GM23338 (cell line): ENCODE measurements at regions not wholly inside any gene's neighbourhood (a gene's known extent, or its start where the extent isn't known, plus 50 kb on each side); places are given as distances from the start of the nearest gene placed in this dataset.

Experiments
- ATAC-seq: fragments of 200-7000 bp; cut with Tn5 transposase; 3 replicates; pipeline ENCODE4 v1.9.1; 2020
- DNase-seq: peaks from one replicate; pipeline ENCODE4 v3.0.0-alpha.2; 2015; ENCODE audit warnings: low spot score
- H2AFZ ChIP-seq: fragments of 200-600 bp; sonication (generic); 2 replicates; pipeline ENCODE4 v1.8.0; 2016; ENCODE audit warnings: antibody characterized with exemption, mild to moderate bottlenecking, moderate library complexity
- H3F3A ChIP-seq: fragments of 200-600 bp; sonication (generic); replicated peaks from 2 replicates; pipeline ENCODE4 v1.8.0; 2017; ENCODE audit warnings: antibody characterized with exemption, mixed run types, low read depth
- H3K27ac ChIP-seq: fragments of 200-600 bp; sonication (generic); 2 replicates; pipeline ENCODE4 v1.6.1; 2016; ENCODE audit warnings: low read depth
- H3K27me3 ChIP-seq: fragments of 200-600 bp; sonication (generic); 2 replicates; pipeline ENCODE4 v1.8.0; 2016; ENCODE audit warnings: mild to moderate bottlenecking, mixed run types, moderate library complexity; ENCODE audit not compliant: insufficient read depth
- H3K36me3 ChIP-seq: fragments of 200-600 bp; sonication (generic); 2 replicates; pipeline ENCODE4 v1.8.0; 2016; ENCODE audit warnings: mild to moderate bottlenecking; ENCODE audit not compliant: insufficient read depth
- H3K4me1 ChIP-seq: fragments of 200-600 bp; sonication (generic); 2 replicates; pipeline ENCODE4 v1.8.0; 2016; ENCODE audit warnings: mild to moderate bottlenecking, moderate library complexity; ENCODE audit not compliant: insufficient read depth
- H3K4me2 ChIP-seq: fragments of 200-600 bp; sonication (generic); 2 replicates; pipeline ENCODE4 v1.7.1; 2017; ENCODE audit warnings: mixed run types
- H3K4me3 ChIP-seq: fragments of 200-600 bp; sonication (generic); 2 replicates; pipeline ENCODE4 v1.6.1; 2016; ENCODE audit warnings: mixed run types
- H3K79me2 ChIP-seq: fragments of 200-600 bp; sonication (generic); replicated peaks from 2 replicates; pipeline ENCODE4 v1.8.0; 2017; ENCODE audit warnings: mild to moderate bottlenecking; ENCODE audit not compliant: insufficient read depth
- H3K9me2 ChIP-seq: fragments of 200-600 bp; sonication (generic); 2 replicates; pipeline ENCODE4 v1.8.0; 2017; ENCODE audit not compliant: insufficient read depth
- H4K20me1 ChIP-seq: fragments of 200-600 bp; sonication (generic); replicated peaks from 2 replicates; pipeline ENCODE4 v1.8.0; 2017; ENCODE audit warnings: mild to moderate bottlenecking; ENCODE audit not compliant: insufficient read depth
- H3K27ac Mint-ChIP-seq: 2 replicates; pipeline ENCODE4 v1.8.0; 2020; ENCODE audit warnings: inconsistent platforms, mild to moderate bottlenecking, moderate library complexity, mixed read lengths
- H3K27me3 Mint-ChIP-seq: 3 replicates; pipeline ENCODE4 v1.8.0; 2022; ENCODE audit warnings: low read depth, mild to moderate bottlenecking, moderate library complexity, mixed read lengths, inconsistent platforms; ENCODE audit not compliant: insufficient read depth, poor library complexity
- H3K36me3 Mint-ChIP-seq: 3 replicates; pipeline ENCODE4 v1.8.0; 2021; ENCODE audit warnings: low read depth, mild to moderate bottlenecking, inconsistent platforms, moderate library complexity, mixed read lengths
- H3K4me1 Mint-ChIP-seq: 3 replicates; pipeline ENCODE4 v1.8.0; 2020; ENCODE audit warnings: mild to moderate bottlenecking, inconsistent platforms, mixed read lengths
- H3K4me3 Mint-ChIP-seq: 3 replicates; pipeline ENCODE4 v1.8.0; 2021; ENCODE audit warnings: moderate library complexity, mild to moderate bottlenecking, inconsistent platforms, mixed read lengths
- H3K9me3 Mint-ChIP-seq: 3 replicates; pipeline ENCODE4 v1.8.0; 2020; ENCODE audit warnings: moderate library complexity, mild to moderate bottlenecking, inconsistent platforms, mixed read lengths
- CREB1 ChIP-seq: fragments of 250-450 bp; sonication (Bioruptor Pico); IDR thresholded peaks from 2 replicates; pipeline ENCODE4 v1.5.0; 2020; ENCODE audit warnings: low read depth, mild to moderate bottlenecking, moderate library complexity
- CTCF ChIP-seq, 2 experiments: fragments of 200-600 bp in 1 of 2; sonication (generic) in 1 of 2; conservative IDR thresholded peaks; 2 replicates each; pipeline versions ENCODE4 v1.5.1 to v1.6.1; 2016 to 2017; ENCODE audit warnings: antibody characterized with exemption in 2 of 2, low read depth in 2 of 2, mild to moderate bottlenecking in 2 of 2, moderate library complexity in 1 of 2
- EZH2 ChIP-seq: fragments of 200-600 bp; sonication (generic); IDR thresholded peaks from one replicate; pipeline ENCODE4 v1.8.0; 2017; ENCODE audit warnings: antibody characterized with exemption, mild to moderate bottlenecking, low read depth; ENCODE audit not compliant: unreplicated experiment
- EZH2phosphoT487 ChIP-seq: fragments of 200-600 bp; sonication (generic); IDR thresholded peaks from one replicate; pipeline ENCODE4 v1.8.1; 2018; ENCODE audit warnings: antibody characterized with exemption; ENCODE audit not compliant: unreplicated experiment
- NANOG ChIP-seq: IDR thresholded peaks from 2 replicates; pipeline ENCODE4 v1.6.1; 2016; ENCODE audit warnings: antibody characterized with exemption, borderline replicate concordance
- POLR2AphosphoS5 ChIP-seq: IDR thresholded peaks from 2 replicates; pipeline ENCODE4 v1.6.1; 2016; ENCODE audit warnings: antibody characterized with exemption, low read depth
- STAT1 ChIP-seq: IDR thresholded peaks from one replicate; pipeline ENCODE4 v1.6.1; 2016; ENCODE audit warnings: antibody characterized with exemption; ENCODE audit not compliant: unreplicated experiment
- ZNF114 ChIP-seq: fragments of 250-450 bp; sonication (Bioruptor Pico); IDR thresholded peaks from 2 replicates; pipeline ENCODE4 v1.5.0; 2020; ENCODE audit warnings: mild to moderate bottlenecking, moderate library complexity
- ZNF331 ChIP-seq: fragments of 250-450 bp; sonication (Bioruptor Pico); IDR thresholded peaks from 2 replicates; pipeline ENCODE4 v1.5.0; 2020; ENCODE audit warnings: low read depth, mild to moderate bottlenecking, moderate library complexity
- TF ChIP-seq, protein P1 (sequence below): IDR thresholded peaks from one replicate; pipeline ENCODE4 v1.6.1; 2018; ENCODE audit warnings: antibody characterized with exemption; ENCODE audit not compliant: unreplicated experiment
- TF ChIP-seq, protein P2 (sequence below): IDR thresholded peaks from 2 replicates; pipeline ENCODE4 v1.6.1; 2016; ENCODE audit warnings: antibody characterized with exemption

- TF ChIP-seq, protein P1, sequence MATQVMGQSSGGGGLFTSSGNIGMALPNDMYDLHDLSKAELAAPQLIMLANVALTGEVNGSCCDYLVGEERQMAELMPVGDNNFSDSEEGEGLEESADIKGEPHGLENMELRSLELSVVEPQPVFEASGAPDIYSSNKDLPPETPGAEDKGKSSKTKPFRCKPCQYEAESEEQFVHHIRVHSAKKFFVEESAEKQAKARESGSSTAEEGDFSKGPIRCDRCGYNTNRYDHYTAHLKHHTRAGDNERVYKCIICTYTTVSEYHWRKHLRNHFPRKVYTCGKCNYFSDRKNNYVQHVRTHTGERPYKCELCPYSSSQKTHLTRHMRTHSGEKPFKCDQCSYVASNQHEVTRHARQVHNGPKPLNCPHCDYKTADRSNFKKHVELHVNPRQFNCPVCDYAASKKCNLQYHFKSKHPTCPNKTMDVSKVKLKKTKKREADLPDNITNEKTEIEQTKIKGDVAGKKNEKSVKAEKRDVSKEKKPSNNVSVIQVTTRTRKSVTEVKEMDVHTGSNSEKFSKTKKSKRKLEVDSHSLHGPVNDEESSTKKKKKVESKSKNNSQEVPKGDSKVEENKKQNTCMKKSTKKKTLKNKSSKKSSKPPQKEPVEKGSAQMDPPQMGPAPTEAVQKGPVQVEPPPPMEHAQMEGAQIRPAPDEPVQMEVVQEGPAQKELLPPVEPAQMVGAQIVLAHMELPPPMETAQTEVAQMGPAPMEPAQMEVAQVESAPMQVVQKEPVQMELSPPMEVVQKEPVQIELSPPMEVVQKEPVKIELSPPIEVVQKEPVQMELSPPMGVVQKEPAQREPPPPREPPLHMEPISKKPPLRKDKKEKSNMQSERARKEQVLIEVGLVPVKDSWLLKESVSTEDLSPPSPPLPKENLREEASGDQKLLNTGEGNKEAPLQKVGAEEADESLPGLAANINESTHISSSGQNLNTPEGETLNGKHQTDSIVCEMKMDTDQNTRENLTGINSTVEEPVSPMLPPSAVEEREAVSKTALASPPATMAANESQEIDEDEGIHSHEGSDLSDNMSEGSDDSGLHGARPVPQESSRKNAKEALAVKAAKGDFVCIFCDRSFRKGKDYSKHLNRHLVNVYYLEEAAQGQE: no peak
- no peak for TF ChIP-seq EZH2phosphoT487
- TF ChIP-seq EZH2: no peak
- no peak for TF ChIP-seq NANOG
These were observed 410.8 kb downstream of the CETN3 start (continued) for GRCh38 chr5:89998519-89999305.

DNA sequence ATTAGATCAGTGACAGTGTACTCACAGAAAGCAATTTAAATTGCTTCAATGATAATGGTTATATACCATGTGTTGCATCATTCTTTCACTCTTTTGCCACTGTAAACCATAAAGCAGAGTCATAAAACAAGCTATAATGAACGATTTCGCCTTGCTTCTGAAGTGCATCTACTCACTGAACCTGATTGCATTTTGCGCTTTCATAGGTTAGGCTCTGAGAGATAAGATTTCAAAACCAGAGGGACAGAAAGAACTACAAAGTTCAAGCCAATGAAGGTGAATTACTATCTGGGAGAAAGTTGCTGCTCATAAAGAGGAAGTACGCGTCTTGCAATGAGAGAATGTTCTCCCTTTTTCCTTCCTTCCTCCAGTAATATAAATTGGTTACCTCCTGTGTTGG, 412.7 kb downstream of the CETN3 start:
- H3K36me3 Mint-ChIP-seq: no peaks in the 10 kb centered on the region
- no peaks in the 10 kb centered on the region for H3K9me3 Mint-ChIP-seq
- H2AFZ ChIP-seq: no peak overlapping the region
- no peaks in the 10 kb centered on the region for H3K27me3 ChIP-seq
- H3K79me2 ChIP-seq: no peaks in the 10 kb centered on the region
- no peak overlapping the region for H3K27ac ChIP-seq
- DNase-seq (no peak), ATAC-seq (no peak)
- no peaks in the 10 kb centered on the region for H4K20me1 ChIP-seq
- H3K27me3 Mint-ChIP-seq: peaks cover 3% of the 10 kb centered on the region
- H3K4me3 Mint-ChIP-seq: no peak overlapping the region
- no peak overlapping the region for H3K27ac Mint-ChIP-seq
- peaks cover 10% of the 10 kb centered on the region; the same call in 1 of the 2 replicates for H3K9me2 ChIP-seq
- no peak overlapping the region for H3K4me3 ChIP-seq
- H3K4me2 ChIP-seq: no peak overlapping the region
- H3K4me1 ChIP-seq: 0 out of 2 replicates have a peak, but pooled peaks cover 4% of the 10 kb centered on the region
- no peaks in the 10 kb centered on the region for H3K36me3 ChIP-seq
- H3K4me1 Mint-ChIP-seq: peaks cover 9% of the 10 kb centered on the region; the same call in 2 of the 3 replicates
- no peaks in the 10 kb centered on the region for H3F3A ChIP-seq
- TF ChIP-seq CTCF (conservative IDR thresholded peaks at IDR 0.05; ENCODE audit: low read depth in 2 of 2) (no peak), ZNF114 (no peak), POLR2AphosphoS5 (no peak), ZNF331 (CRISPR knock-in tag) (no peak), NANOG (no peak), STAT1 (no peak), EZH2phosphoT487 (no peak), CREB1 (CRISPR knock-in tag) (no peak)
- TF ChIP-seq, protein P1: no peak
- TF ChIP-seq, protein P2, sequence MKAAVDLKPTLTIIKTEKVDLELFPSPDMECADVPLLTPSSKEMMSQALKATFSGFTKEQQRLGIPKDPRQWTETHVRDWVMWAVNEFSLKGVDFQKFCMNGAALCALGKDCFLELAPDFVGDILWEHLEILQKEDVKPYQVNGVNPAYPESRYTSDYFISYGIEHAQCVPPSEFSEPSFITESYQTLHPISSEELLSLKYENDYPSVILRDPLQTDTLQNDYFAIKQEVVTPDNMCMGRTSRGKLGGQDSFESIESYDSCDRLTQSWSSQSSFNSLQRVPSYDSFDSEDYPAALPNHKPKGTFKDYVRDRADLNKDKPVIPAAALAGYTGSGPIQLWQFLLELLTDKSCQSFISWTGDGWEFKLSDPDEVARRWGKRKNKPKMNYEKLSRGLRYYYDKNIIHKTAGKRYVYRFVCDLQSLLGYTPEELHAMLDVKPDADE: no peak
